HG02981 (cell line): ENCODE measurements at regions not wholly inside any gene's neighbourhood (a gene's known extent, or its start where the extent isn't known, plus 50 kb on each side); places are given as distances from the start of the nearest gene placed in this dataset.

Experiments used
- ATAC-seq: cut with Tn5 transposase; IDR thresholded peaks from one replicate; pipeline ENCODE4 v1.9.1; 2021; ENCODE audit warnings: mild to moderate bottlenecking, moderate library complexity; ENCODE audit not compliant: unreplicated experiment

DNA sequence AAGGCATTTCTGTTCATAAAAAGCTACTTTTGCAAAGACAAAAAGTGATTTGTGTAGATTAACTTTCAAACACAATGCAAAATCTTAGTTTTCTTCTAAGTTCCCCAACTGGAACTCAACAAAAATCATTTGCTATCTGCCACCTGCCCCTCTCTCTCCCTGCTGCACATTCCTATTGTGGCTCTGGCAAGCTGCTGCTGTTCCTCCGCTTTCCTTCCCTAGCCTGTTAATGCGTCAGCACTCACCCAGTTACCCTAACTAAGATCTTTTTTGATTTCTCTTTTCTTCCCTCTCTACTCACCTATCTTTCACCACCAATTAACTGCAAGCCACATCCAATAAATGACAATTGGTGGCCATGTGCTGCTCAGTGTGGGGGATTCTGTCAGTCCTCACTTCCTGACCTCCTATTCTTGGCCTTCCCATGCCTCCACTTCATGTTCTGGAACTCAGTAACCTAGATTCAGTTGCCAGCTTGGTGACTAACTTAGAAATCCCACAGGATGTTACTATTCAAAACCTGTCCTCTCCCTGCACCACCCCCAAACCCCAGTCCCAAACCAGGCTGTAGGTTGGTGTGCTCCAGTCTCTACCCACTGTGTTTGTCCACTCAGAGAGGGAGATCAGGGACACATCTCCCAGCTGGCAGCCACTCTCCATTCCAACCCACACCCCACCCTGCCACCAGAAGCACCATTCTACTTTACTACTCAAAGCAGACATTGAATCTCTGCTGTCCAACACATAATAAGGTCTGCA is 140.2 kb upstream of the CTTNBP2 start:
- no peak for ATAC-seq

DNA sequence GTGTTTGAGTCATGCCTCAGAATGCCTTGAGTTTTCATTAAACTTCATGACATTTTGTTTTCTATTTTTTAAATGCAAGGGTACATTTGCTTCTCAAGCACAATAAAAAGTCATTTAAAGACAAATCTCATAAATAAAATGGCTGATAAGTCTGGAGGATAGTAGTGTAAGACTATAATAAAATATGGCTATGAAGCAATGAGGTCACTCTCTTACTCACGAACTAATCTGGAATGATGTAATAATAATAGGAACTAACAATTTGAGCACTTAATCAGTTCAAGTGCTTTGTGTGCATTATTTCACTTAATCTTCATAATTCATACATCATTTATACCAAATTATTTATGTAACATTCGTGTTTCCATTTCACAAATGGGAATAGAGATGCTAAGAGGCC is 149.3 kb upstream of the CTTNBP2 start:
- ATAC-seq: no peak

DNA sequence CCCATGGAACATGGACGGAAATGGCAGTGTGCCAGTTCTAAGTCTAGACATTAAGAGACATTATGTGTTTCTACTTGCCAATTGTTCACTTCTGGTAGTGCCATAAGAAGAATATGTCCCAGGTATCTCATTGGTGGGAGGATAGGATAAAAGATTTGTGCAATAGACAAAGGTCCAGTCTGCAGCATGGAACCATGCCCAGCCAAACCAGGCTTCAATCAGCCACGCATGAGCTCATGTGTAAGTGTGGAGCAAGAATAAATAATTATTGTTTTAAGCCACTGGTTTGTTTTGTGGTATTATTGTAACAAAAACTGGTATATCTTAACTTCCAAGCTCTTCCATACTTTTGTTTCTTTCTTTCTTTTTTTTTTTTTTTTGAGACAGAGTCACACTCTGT is 153.6 kb upstream of the CTTNBP2 start:
- no peak for ATAC-seq

DNA sequence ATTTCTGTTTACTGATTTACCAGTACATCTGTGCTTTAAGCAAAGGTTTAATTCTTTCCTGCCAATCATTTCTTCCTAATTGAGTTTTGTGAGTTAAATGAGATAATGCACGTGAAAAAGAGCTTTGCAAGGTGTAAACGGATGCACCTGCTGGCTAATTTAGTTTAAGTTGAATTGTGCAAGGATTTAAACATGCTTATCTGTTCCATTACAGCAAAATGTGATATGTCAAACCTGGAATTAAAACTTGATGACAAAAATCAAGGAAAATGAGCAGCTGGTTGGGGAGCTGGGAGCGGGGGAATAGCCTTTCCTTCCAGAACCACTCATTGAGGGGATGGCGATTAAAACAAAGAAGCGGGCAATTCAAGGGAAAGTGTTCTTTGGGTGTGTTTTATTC is 155.0 kb upstream of the CTTNBP2 start:
- ATAC-seq: no peak

DNA sequence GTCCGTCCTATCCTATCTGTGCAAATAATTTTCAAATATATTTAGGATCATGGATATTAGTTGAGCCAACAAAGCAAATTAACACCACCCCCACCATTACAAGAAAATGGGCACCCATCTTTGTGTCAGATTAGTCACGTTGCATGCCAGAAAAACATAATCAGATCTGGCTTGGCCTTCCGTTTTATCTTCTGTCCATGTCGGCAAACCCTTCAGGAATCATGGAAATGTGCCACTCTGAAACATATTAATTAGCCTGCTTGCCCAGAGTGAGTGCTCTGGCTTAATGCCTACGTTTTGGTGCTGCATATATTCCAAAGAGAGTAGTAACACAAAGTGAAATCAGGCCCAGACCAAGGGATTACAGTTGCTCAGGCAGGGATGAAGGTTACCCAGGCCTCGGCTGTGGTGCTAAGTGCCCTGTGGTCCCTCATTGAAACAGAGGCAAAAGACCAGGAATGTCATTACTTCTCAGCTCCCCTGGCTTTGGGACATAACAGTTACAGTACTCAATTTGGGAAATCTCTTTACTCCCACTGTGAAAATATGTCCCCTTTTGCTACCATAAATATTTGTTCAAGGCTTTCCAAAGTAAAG is 154.0 kb upstream of the LSM8 start:
- ATAC-seq: no peak

DNA sequence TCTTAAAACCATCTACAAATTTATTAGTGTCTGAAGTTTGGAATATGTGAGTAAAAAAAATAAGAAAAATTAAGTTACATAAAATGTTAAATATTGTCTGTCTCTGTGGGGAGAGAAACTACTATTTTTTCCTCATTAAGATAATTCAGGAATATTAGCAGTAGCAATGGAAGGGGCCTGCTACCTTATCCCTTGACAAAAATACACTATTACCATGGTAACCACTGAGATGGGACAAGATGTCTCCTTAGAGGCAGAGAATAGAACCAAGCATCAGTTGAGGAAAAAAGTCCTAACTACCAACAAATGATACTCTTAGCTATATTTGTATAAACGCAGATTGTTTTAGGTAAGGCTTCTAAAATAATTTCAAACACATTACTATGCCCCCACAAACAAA is 150.7 kb upstream of the LSM8 start:
- no peak for ATAC-seq

DNA sequence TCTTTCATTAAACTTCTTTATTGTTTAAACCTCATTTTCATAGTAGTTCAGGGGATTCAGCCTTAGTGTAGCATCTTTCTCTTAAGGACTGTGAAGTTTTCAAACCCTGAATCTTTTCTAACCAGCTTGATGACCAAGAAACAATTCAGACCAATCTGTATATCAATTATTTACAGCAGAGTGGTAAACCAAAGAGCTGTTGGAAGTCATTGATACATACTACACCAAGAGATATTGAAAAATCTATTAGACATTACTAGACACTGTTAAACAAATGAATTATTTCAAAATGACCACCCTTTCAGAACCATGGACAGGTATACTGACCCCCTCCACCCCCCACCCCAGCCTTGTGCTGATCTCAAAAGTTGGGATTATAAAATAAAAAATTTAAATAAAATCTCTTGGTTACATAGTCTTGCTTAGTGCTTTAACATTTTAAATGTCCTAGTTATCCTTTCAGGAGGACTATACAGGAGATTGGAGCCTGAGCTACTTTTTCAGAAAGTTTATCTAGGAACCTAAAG is 143.9 kb upstream of the LSM8 start:
- ATAC-seq: peak; percentile 24

DNA sequence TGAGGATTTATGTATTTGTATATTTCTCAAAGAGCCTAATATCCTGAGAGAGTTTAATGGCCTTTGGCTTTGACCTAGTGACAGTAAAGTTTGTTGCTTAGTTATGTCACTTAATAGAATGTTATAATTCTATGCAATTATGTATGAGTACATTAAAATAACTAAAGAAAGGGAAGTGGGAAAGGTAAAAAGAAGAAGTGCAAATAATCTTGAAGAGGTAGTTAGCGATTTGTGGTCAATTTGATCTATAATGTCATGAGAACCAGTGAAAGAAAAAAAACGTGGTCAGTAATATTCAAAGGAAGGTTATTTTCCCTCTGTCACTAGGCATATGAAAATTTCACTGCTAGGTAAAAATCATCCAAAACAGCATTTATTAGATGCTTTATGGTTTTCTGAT is 143.4 kb upstream of the LSM8 start:
- peak; percentile 86 for ATAC-seq

DNA sequence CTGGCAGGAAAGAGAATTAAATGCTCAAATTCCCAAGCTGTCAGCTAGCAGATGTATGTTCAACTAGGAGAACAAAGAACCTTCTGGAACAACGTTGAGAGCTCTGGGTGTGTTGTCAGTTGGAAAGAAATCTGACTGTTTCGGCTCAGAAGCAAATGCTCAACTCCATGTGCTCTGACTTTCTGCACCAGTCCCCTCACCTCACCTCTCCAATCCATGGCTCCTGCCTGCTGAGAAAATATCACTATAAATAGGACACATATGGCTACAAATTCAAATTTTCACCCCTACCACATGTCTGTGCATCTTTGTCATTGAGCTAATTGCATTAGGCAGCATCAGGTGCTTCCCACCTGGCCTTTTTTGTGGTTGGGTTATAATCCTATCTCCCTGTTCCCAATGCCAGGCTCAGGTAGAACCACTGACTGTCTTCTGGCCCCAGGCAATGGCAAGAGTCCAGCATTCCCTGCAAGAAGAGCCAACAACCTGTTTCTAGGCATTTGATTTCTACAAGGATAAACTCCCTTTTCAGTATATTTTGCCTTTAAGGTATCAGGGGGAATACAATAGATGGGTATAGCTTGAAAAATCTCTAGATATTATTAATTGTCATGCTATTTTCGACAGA is 142.6 kb upstream of the LSM8 start:
- ATAC-seq: no peak

DNA sequence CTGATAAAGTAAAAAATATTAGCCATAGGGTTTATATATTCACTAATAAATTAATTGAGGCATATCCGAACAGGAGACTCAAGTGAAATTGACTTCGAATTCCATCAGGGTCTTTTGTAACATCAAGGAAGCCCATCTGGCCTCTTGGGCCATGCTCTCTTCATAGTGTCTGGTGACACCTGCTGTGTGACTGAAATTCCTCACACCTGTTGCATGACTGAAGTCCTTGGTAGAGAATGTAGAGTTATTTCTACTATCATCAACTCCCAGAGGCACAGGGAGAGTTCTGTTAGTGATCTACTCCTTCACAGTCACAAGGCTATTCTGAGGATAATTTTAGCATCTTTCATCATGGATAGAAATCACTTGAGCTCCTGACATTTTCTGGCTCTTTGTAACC is 138.3 kb upstream of the LSM8 start:
- ATAC-seq: no peak

DNA sequence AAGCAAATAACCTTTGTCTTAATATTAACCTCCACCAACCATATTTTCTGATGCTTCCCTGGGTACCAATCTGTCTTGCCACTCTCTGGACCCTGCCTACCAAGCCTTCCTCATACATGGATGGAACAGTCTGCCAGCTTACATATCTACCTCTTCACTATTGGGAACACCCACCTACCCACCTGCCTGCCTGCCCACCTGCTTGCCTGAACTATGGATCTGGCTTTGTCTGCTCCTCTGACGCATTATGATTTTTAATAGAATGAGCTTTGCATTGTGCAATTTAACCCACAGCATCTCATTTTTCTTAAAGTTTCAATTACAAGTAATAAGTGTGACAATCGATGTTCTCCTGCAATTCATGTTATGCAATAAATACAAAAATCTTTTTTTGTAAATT is 137.9 kb upstream of the LSM8 start:
- no peak for ATAC-seq

DNA sequence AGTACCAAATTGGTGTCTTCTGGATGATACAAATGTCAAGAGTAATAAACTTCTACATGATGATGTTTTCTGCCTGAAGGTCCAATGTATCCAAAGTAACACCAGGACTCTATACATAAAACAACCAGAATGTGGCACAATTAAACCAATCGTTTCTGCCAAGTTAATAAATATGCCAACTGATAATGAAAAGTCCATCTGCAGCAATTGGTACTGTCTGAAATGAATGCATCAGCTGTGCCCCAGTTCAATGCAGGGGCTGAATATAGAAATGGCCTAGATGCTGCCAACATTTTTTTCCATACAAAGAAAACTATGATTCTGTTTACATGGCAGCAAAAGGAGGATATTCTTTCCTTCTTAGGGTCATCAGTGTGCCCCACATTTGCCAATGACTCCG is 137.2 kb upstream of the LSM8 start:
- ATAC-seq: no peak

DNA sequence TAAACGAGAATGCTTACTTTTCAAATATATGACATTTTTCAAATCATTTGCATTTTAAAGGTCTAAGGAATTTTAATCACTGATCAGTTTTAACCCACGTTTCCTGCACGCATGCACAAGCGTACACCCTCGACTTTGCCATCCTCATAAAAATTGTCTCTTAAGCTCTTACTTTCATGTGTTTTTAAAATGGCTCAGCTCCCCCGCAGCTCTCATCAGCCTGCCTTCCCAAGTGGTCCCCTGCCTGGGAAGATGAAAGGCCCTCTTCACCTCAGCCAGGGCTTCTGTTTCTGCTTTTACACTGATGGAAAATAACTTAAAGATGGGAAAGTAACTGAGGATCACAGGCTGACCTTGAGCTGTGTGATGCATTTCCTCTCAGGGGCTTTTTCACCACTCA is 131.6 kb upstream of the LSM8 start:
- ATAC-seq: no peak

DNA sequence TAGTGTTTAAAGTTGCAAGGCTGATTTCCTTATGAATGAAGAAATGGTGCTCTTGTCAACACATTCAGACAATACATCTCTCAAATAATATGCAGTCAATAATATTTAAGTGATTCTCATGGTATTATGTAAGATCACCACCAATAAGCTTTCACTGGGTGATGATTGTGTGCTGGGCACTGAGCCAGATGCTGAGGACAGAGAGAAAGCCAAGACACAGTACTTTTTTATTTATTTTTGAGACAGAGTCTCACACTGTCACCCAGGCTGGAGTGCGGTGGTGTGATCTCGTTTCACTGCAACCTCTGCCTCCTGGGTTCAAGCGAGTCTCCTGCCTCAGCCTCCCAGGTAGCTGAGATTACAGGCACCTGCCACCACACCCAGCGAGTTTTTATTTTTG is 130.6 kb upstream of the LSM8 start:
- no peak for ATAC-seq

DNA sequence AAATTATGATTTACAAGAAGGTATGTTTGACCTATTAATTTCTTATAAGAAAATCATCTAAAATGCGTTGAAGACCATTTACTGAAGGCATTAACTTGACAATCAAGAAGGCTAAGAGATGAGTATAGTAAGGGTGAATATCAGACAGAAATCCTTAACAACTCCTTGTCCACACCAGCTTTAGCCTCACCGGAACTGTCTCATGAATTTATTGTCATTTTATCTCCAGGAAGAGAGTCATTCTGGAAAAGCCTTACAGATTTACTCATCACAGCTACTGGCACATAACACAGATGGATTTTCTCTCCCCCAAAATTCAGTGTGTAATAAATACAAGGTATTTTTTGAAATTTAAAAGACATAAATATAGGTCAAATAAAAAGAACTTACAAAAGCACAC is 129.4 kb upstream of the LSM8 start:
- ATAC-seq: no peak

DNA sequence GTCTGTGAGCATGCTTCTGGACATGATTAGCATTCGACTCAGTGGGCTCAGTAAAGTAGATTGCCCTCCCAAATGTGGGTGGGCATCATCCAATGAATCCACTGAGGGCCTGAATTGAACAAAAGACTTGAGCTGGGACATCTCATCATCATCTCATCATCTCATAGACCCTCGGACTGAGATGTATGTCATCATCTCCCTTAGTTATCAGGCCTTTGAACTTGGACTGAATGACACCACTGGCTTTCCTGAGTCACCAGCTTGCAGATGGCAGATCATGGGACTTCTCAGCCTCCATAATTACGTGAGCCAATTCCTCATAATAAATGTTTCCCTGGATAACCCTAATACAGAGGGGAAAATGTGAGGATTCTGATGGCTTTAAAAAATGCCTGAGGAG is 128.3 kb upstream of the LSM8 start:
- ATAC-seq: no peak

DNA sequence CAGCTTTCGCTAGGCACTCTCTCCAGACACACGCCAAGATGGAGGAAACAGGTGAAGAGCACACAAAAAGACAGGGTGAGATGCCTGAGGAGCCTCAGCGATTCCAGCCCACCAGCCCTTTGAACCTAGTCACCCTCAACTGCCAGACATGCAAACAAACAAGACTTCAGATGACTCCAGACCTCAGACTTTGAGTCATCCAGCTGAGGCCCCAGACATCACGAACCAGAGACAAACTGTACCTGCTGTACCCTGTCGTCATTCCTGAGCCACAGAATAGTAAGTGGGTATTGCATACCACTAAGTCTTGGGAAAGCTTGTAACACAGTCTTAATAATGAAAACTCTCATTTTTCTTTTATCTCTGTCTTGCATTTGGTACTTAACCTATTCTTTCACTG is 126.6 kb upstream of the LSM8 start:
- ATAC-seq: no peak

DNA sequence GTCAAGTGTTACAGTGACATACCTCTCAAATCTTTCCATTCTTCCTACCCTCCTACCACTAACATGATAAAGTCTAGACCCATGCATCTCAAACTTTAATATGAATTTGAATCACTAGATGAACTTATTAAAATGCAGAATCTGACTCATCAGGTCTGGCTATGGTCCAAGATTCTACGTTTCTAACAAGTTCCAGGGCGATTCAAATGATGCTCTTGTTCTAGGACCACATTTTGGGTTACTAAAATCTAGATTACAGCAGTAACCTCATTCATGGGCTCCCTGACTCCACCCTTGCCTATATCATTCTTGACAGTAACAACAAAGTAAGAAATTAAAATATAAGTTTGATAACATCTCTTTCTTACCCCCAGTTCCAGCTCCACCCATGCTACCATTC is 124.8 kb upstream of the LSM8 start:
- no peak for ATAC-seq

DNA sequence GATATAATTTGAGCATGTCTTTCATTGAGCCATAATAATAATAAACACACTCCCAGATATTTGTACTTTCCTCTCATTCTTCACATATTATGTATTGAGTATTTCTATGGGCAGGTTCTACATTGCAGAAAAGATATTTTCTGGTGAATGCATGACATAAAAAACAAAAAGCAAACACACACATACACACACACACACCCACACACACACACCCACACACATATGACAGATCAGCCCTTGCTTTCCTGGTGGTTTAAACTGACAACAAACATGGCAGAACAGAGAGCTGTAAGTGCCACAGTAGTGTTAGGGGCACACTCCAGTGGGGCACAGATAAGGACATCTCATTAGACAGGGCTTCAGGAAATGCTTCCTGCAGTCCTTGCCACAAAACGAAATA is 123.3 kb upstream of the LSM8 start:
- no peak for ATAC-seq

DNA sequence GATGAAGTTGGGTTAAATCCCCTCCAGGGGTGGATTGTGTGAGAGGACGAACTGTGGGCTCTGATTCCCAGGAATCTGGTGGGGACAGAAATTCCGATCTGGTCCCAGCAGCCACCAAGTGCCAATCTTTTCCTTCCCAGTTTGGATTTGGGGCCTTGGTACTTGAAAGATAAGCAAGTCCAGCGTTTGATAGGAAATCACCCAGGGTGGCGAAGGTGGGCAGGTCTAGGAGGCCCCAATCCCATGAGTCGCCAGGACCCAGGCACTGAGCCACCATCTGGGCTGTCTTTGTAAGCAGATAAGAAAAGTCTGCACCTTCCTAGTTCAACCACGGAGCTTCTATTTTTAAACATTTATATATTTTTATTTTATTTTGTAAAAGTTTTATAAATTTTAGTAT is 122.6 kb upstream of the LSM8 start:
- no peak for ATAC-seq

DNA sequence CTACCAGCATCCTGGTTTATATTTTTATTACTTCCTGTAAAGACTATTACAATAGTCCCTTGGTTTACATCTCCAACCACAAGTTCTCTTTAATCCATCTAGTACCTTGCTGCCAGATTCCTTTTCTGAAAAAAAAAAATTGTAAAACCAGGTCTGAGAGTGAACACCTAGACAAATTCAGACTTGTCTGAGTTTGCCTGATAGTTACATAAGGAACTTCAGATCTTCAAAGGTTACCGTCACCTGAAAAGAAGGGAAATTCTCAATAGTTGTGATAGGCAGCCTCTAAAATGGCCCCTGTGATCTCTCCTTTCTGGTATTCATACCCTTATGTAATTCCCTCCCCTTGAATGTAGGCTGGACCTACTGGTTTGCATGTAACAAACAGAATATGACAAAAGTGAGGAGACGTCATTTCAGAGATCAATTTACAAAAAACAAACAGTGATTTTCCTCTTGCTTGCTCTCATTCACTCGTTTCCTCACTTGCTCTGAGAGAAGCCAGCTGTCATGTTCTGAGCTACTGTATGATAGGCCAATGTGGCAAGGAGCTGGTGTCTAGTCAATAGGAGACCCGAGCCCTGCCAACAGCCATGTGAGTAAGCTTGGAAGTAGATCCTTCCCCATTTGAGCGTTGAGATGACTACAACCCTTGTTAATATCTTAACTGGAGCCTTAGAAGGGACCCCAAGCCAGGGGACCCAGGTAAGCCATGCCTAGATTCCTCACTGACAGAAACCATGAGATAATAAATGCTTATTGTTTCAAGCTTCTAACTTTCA is 110.9 kb upstream of the LSM8 start:
- ATAC-seq: no peak

DNA sequence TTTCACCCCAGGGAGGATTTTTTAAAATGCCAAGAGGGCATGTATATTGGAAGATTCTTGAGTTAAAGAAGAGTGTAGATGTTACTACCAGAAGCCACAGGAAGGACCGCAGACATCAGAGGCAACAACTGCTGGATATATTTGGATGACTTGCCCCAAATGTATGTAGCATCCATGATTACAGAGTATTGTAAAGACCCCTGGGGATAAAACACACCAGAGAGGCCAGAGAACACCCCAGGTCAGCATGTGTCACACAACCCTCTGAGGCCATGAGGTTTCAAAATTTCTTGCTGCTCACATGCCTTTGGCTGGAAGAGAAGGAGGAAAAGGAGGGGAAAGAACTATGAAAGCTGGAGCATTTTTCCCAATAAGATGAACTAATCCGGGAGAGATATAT is 108.0 kb upstream of the LSM8 start:
- ATAC-seq: no peak
